ENCODE measurements at regions not wholly inside any gene's neighbourhood (a gene's known extent, or its start where the extent isn't known, plus 50 kb on each side); places are given as distances from the start of the nearest gene placed in this dataset.

DNA sequence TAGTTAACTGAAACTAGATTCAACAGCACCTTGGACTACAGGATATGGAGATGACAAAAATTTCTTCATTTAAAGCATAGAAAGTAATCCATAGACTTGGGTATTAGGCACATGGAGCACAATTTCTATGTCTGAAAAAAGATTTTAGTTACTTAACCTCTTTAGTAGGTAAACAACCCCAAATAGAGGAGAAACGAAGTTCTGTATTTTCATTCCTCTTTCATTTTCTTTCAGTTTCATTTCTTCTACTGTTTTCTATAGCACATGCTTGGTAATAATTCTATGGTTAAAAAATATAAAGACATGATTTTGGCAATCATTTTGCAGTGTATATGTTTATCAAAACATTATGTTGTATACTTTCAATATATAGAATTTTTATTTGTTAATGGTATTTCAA lies 99.5 kb downstream of the CASP12 start:
- H3K27ac ChIP-seq (ENCODE audit: low read depth, low read length, poor library complexity, severe bottlenecking): no peak overlapping the region
- ChIA-PET POLR2A (no interaction called here), CTCF (ENCODE audit: unreplicated experiment) (no interaction called here)
- H3K36me3 ChIP-seq (ENCODE audit: insufficient read depth, low read length): no peaks in the 10 kb centered on the region
- H3K9me3 ChIP-seq (ENCODE audit: low read length): no peaks in the 10 kb centered on the region
- H3K4me1 ChIP-seq (ENCODE audit: insufficient read depth, low read length, poor library complexity, severe bottlenecking): no peaks in the 10 kb centered on the region
- no peak for TF ChIP-seq EZH2phosphoT487 (IDR thresholded peaks at IDR 0.05; ENCODE audit: borderline replicate concordance, low read depth, low read length)
- TF ChIP-seq, protein P1, sequence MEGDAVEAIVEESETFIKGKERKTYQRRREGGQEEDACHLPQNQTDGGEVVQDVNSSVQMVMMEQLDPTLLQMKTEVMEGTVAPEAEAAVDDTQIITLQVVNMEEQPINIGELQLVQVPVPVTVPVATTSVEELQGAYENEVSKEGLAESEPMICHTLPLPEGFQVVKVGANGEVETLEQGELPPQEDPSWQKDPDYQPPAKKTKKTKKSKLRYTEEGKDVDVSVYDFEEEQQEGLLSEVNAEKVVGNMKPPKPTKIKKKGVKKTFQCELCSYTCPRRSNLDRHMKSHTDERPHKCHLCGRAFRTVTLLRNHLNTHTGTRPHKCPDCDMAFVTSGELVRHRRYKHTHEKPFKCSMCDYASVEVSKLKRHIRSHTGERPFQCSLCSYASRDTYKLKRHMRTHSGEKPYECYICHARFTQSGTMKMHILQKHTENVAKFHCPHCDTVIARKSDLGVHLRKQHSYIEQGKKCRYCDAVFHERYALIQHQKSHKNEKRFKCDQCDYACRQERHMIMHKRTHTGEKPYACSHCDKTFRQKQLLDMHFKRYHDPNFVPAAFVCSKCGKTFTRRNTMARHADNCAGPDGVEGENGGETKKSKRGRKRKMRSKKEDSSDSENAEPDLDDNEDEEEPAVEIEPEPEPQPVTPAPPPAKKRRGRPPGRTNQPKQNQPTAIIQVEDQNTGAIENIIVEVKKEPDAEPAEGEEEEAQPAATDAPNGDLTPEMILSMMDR (conservative IDR thresholded peaks at IDR 0.05; ENCODE audit: low read length): no peak
- no peak overlapping the region for H3K4me3 ChIP-seq (ENCODE audit: low read depth, low read length, poor library complexity, severe bottlenecking)
- DNase-seq (ENCODE audit: low spot score): no peak
- no peaks in the 10 kb centered on the region for H3K79me2 ChIP-seq (ENCODE audit: insufficient read depth, low read depth, low read length)
- no TSS peak for BruUV-seq (replicated peaks)
- H4K20me1 ChIP-seq (ENCODE audit: insufficient read depth, low read length): no peaks in the 10 kb centered on the region
- no peak overlapping the region for H2AFZ ChIP-seq (ENCODE audit: low read length)
- no peaks in the 10 kb centered on the region for H3K9me2 ChIP-seq (ENCODE audit: insufficient read depth, low read length)
- intact Hi-C loops (cut with micrococcal nuclease; ENCODE audit: unreplicated experiment): no loop called here
- no peak overlapping the region for H3K4me2 ChIP-seq (ENCODE audit: low read length)

DNA sequence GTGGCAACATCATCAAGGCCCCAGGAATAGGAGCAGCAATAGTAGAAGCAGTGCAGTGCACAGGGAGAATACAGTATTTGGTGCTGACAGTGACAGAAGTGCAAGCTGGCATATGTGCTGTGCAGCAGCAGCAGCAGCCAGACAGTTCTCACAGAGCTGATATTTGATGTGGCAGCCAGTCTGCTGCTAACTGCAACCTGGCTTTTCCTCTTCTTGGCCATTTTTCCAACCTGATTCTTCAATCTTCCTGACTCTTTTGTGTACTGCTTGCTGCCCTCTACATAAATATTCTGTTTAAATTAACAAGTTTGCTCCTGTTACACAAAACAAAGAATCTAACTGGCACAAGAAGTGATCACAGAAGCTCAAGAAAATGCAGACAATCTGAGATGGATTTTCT lies 102.0 kb downstream of the CASP12 start:
- no peak overlapping the region for H3K4me3 ChIP-seq (ENCODE audit: low read depth, low read length, poor library complexity, severe bottlenecking)
- H3K9me3 ChIP-seq (ENCODE audit: low read length): no peaks in the 10 kb centered on the region
- intact Hi-C loops (cut with micrococcal nuclease; ENCODE audit: unreplicated experiment): no loop called here
- POLR2A ChIA-PET: no interaction called here
- BruUV-seq (replicated peaks): no TSS peak
- no peaks in the 10 kb centered on the region for H3K9me2 ChIP-seq (ENCODE audit: insufficient read depth, low read length)
- no peak for DNase-seq (ENCODE audit: low spot score)
- TF ChIP-seq, protein P1 (conservative IDR thresholded peaks at IDR 0.05; ENCODE audit: low read length): no peak
- no peak for TF ChIP-seq EZH2phosphoT487 (IDR thresholded peaks at IDR 0.05; ENCODE audit: borderline replicate concordance, low read depth, low read length)
- H3K4me2 ChIP-seq (ENCODE audit: low read length): no peak overlapping the region
- H4K20me1 ChIP-seq (ENCODE audit: insufficient read depth, low read length): no peaks in the 10 kb centered on the region
- H3K27ac ChIP-seq (ENCODE audit: low read depth, low read length, poor library complexity, severe bottlenecking): no peak overlapping the region
- H2AFZ ChIP-seq (ENCODE audit: low read length): no peak overlapping the region
- H3K79me2 ChIP-seq (ENCODE audit: insufficient read depth, low read depth, low read length): no peaks in the 10 kb centered on the region
- no peaks in the 10 kb centered on the region for H3K4me1 ChIP-seq (ENCODE audit: insufficient read depth, low read length, poor library complexity, severe bottlenecking)
- H3K36me3 ChIP-seq (ENCODE audit: insufficient read depth, low read length): no peaks in the 10 kb centered on the region
- CTCF ChIA-PET (ENCODE audit: unreplicated experiment): no interaction called here

DNA sequence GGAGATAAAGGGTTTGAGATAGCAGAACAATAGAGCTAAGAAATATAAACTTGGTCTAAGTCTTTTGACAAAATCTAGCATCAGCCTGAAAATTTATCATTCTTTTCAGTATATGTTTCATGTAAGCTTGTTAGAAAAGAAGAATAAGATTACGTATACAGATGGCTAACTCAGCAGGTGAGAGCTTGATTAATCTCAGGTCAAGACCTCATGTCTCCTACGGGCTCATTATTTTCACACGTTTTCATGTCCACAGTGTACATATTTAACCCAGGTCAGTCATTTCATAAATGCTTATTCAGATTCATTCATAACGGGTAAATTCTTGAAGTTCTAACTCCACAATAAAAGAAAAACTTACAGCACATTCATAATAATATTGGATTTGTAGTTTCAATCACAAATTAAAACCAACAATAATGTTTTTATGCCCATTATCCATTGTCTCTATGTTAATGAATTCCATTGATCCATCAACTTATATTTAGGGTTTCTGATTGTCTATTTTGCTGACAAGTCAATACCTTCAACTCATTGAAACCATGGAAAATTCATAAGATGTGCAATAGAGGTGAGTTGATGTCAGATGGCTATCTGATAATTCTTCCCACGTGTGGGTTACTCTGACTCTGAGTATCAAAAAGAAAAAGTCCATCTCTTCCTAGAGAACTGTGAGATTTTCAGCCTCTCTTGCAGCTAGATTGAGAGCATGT lies 102.6 kb downstream of the CASP12 start:
- Histone ChIP-seq H3K4me3 (ENCODE audit: low read depth, low read length, poor library complexity, severe bottlenecking) (no peak overlapping the region), H3K36me3 (ENCODE audit: insufficient read depth, low read length) (no peaks in the 10 kb centered on the region), H2AFZ (ENCODE audit: low read length) (no peak overlapping the region), H3K4me1 (ENCODE audit: insufficient read depth, low read length, poor library complexity, severe bottlenecking) (no peaks in the 10 kb centered on the region), H3K79me2 (ENCODE audit: insufficient read depth, low read depth, low read length) (no peaks in the 10 kb centered on the region), H4K20me1 (ENCODE audit: insufficient read depth, low read length) (no peaks in the 10 kb centered on the region), H3K27ac (ENCODE audit: low read depth, low read length, poor library complexity, severe bottlenecking) (no peak overlapping the region), H3K4me2 (ENCODE audit: low read length) (no peak overlapping the region), H3K9me2 (ENCODE audit: insufficient read depth, low read length) (no peaks in the 10 kb centered on the region), H3K9me3 (ENCODE audit: low read length) (no peaks in the 10 kb centered on the region)
- TF ChIP-seq, protein P1 (conservative IDR thresholded peaks at IDR 0.05; ENCODE audit: low read length): no peak
- no peak for TF ChIP-seq EZH2phosphoT487 (IDR thresholded peaks at IDR 0.05; ENCODE audit: borderline replicate concordance, low read depth, low read length)
- ChIA-PET POLR2A (interaction anchor here (0.8 kb wide), 1 partner anchor 86 kb away, joined by 3 read pairs; no protein-coding TSS in a partner anchor), CTCF (ENCODE audit: unreplicated experiment) (no interaction called here)
- intact Hi-C loops (cut with micrococcal nuclease; ENCODE audit: unreplicated experiment): no loop called here
- no TSS peak for BruUV-seq (replicated peaks)
- no peak for DNase-seq (ENCODE audit: low spot score)
